COLO668 (cell line): ENCODE measurements at regions not wholly inside any gene's neighbourhood (a gene's known extent, or its start where the extent isn't known, plus 50 kb on each side); places are given as distances from the start of the nearest gene placed in this dataset.

ENCODE experiments used
- DNase-seq: peaks from one replicate; lab custom pipeline; 2025; ENCODE audit not compliant: unreplicated experiment; lab: John Stamatoyannopoulos, UW

DNA sequence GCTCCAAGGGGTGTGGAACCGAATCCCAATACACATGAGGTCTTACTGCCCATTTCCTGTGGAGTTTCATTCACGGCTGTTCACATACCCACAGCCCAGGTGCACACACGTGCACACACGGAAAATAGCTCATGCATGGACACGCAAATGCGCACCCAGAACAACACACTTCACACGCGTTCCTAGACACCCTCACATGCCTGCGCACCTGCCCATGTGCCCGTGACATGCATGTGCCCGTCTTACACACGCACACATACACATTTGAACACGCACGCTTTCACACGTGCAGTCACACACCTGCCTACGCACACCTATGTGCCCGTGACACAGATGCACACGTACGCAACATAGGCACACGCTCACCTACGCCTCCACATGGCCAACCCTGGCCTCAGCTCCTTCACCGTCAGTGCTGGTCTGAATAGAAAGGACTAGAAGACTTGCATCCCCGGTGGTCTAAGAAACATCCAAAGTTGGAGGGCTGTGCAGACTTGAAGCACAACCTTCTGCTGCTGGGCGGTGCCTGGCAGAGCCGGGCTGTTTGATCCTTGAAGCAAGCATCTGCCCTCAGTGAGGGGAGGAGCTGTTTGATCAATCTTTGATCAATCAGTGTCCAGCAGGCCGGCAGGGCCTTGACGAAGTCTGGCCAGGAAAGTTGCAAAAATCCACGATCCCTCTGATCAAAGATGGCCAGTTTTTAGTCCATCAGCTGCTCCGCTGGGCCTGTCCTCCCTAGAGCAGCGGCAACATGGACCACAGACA is 164.7 kb downstream of the OLFM1 start:
- DNase-seq: no peak

DNA sequence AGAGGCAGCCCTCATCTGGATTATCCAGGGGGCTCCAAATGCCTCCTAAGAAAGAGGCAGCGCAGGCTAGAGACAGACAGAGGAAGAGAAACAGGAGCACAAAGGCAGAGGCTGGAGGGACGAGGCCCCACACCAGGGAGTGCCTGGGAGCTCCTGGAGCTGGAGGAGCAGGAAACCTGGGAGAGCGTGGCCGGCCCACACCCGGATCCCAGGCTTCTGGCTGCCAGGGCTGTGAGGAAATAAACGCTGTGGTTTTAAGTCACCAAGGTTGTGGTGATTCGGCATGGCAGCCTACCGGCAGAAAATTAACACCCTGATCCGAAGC is 165.5 kb downstream of the OLFM1 start:
- no peak for DNase-seq

DNA sequence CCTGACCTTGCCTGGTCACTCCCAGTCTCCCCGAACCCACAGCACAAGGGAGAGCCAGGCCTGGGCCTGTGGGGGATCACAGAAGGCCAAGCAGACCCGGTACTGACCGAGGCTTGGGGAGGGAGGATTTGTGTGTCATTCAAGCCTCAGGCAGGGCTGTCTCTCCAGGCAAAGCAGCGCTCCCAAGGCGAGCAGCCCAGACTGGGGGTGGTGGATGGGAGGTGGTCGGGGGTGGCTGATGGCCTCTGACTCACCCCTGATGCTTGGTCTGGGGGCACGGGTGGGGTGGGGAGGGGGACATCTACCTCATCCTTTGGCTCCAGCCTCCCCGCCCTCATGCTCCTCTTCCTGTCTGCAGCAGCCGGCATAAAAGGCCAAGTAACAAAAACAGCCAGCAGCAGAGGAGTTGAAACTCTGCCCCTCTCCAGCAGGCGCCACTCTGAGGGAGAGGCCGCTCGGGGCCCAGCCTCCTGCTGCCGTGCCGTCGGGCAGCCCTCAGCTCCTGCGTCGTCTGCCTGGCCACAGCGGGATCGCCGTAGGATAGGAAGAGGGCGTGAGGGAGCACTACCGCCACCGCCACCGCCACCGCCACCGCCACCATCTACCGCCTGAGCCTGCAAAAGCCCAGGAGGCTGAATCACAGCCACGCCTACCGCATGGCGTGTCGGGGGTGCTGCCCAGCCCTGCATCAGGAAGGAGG is 166.0 kb downstream of the OLFM1 start:
- DNase-seq: no peak

DNA sequence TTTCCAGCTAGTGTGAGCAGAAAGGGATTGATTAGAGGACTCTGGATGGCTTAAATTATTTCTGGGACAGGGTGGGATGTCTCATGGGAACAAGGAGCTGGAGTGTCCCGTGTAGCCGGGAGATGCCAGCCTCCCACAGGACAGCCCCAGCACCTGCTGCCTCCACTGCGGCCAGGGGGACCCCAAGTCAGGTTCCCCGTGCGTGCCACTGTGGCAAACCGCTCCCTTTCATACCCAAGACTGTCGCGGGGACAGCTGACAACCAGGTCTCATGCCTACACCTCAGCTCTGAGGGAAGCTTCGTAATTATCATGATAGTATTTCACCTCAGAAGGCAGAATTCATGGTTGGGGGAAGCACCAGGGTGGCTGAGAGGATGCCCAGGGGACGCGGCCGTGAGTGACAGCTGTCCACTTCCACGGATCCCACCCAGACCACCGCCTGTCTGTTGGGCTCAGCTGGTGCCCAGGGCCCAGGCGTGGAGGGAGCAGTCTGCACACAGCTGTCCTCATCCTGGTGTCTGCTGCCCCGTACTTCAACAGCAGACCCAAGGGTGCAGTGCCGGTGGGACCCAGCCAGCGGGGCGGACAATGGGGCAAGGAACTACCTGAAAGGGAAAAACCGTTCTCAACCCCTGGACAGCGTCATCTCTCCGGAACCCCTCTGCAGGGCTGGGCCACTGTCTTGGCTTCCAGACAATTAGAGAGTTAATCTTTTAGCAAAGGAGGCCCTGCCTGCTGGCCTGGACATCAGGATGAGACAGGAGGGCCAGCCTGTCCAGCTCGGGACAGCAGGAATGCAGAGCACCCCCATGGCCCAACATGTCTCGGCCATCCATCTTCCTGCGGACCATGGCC is 166.9 kb downstream of the OLFM1 start:
- no peak for DNase-seq

DNA sequence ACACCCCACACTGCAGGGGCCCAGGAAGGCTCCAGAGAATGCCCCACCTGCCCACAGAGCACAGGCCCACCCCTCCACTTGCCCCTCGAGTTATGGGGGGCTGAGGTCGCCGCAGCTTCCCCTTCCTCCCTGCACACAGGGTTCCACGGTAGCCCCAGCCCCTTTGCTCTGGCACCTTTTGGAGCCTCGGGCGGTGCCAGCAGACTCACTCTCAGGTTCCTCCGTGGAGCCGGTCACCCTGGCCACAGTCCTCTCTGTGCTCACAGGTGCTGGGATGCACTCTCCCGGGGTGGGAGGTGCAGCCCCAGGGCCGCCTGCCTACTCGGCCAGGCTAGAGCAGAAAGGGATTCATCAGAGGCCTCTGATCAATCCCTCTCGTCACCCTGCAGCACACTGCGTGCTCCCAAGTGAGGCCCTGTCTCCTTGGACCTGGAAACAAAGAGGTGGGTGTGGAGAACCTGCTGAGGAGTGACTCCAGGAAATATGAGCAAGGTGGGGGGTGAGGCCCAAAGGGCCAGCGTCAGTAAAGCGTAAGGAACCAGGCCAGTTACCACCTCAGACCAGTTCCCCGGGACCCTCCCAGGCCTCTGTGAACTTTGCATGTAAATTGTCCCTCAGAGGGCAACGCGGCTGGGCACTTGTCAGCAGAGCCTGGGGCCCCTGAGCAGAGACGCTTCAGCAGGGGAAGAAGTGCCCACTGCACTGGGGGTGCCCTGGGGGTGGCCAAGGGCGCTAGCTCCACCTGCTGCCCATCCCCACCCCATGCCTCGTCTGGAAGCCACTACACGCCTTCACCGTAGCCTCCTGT is 167.8 kb downstream of the OLFM1 start:
- no peak for DNase-seq

DNA sequence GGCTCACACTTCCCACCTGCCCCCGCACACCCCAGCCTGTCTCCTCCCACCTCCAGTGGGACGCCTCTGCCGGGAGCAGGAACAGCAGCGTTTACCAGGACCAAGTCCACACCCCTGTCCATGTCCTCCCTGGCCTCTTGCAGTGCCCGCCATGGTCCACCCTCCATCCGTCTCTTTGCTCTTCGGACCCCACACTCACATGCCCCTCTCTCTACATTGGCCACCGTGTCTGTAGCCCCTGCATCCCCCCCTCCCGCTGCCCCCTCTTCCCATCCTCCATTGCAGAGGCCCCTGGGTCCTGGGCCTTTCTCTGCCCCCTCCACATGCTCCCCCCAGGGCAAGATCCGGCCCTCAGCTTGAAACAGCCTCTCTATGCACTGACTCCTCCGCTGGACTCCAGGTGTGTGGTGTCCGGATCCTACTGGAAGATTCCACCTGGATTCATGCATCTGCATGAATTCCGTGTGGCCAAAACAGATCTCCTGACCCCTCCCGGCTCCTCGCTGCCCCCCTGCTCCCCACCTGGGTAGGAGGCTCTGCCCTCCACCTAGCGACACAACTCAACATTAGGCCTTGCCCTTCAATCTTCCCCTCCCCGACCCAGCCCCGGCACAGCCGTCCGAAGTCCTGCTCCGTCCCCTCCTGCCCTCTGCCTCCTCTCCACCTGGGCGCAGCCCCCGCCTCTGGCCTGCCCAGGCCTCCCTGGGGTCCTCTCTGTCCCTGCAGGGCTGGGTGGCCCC is 168.5 kb downstream of the OLFM1 start:
- DNase-seq: no peak

DNA sequence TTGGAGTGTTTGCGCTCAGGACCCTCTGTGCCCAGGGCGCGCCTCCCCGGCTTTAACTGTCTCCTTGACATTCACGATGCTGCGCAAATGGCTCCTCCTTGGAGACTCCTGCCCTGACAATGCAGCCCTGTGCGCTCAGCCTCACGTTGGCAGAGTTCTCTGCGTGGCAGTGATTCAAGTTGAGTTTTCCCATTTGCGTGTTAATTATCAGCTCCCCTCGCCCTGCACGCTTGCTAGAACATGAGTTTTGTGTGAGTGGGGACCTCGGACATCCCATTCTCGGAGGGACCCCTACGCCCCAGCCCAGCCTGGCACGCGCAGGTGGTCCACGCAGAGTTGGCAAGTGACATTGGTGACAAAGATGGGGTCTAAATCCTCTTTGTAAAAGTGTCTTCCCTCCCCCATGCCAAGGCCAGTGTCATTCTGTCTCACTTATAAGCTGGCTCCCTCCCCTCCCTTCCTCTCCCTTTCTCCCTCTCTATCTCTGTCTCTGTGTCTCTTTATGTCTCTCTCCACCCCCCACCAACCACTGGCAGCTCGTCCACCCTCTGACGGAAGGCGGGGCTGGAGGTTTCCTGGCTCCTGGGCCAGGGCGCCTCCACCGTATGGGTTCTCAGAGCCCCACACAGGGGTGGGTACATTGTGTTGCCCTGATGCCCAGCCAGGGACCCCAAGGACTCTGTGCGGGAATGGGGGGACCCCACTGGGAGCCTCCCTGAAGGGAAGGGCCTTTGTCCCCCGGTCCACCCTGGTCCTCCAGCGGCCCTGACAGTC is 169.3 kb downstream of the OLFM1 start:
- no peak for DNase-seq

DNA sequence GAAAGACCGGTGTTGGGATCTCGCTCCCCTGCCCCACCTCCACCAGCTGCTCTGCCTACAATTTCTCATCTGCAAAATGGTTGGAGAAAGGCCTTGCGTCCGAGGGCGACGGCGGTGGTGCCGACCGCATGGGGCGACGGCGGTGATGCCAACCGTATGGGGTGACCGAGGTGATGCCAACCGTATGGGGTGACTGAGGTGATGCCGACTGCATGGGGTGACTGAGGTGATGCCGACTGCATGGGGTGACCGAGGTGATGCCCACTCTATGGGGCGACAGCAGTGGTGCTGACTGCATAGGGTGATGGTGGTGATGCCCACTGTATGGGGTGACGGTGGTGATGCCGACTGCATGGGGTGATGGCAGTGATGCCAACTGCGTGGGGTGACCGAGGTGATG is 171.0 kb downstream of the OLFM1 start:
- no peak for DNase-seq

DNA sequence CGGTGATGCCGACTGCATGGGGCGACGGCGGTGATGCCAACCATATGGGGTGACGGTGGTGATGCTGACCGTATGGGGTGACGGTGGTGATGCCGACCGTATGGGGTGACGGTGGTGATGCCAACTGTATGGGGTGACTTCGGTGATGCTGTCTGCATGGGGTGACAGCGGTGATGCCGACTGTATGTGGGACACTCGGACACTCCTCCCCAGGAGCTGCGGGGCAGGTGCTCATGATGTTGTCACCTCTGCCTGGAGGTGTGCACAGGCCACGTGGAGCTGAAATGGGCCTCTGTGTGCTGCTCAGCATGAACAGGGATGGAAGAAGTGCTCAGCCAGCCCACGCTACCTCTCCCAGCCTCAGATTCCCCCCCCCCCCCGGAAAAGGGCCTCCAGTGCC is 171.8 kb downstream of the OLFM1 start:
- no peak for DNase-seq

DNA sequence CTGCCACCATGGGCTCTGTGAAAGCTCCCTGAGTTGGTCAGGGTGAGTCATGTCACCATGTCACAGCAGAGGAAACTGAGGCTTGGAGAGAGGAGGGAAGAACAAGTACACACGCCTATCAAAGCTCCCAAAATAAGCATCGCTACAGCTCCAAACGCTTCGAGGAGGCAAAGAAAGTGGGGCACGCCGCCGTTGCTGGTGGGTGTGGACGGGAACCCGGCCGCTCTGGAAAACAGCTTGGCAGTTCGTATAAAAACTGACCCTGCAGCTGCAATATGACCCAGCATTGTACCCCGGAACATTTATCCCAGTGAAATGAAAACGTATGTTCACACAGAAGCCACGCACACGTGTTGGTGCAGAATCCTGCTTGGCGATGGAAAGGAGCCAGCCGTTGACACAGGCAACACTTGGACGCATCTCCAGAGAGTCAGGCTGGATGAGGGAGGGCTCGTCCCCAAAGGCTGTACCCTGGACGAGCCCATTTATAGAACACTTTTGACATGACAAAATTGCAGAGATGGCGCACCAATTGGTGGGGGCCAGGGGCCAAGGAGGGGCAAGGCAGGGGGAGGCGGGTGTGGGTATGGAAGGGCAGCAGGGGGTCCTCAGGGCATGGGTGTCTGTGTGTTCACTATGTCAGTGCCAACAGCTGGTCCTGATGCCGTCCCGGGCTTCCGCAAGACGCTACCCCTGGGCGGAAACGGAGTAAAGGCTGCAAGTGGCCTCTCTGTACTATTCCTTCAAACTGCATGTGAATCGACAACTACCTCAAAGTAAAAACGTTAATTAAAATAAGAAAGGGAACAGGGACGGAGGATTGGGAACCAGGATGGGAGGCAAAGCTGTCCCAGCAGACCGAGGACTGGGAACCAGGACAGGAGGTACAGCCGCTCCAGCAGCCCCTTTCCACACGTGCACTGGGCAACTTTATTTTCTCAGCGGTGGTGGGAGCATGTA is 173.0 kb downstream of the OLFM1 start:
- no peak for DNase-seq

DNA sequence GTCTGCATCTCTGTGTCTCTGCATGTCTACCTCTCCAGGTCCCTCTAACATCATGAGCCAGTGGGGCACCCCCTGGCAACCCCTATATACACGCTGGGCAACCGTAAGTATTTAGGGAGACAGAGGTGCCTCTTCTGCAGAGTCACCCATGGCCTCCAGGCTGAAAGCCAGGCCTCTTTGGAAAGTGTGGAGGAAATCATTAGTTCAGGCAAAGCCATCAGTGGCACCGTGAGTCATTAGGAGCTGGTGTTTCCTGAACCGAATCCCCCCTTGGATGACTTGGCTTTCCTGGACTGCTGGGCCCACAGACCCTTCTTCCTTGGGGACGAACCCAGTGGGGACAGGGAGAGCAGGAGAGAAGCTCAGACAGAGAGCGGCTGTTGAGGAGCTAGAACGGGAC is 174.8 kb downstream of the OLFM1 start:
- no peak for DNase-seq

DNA sequence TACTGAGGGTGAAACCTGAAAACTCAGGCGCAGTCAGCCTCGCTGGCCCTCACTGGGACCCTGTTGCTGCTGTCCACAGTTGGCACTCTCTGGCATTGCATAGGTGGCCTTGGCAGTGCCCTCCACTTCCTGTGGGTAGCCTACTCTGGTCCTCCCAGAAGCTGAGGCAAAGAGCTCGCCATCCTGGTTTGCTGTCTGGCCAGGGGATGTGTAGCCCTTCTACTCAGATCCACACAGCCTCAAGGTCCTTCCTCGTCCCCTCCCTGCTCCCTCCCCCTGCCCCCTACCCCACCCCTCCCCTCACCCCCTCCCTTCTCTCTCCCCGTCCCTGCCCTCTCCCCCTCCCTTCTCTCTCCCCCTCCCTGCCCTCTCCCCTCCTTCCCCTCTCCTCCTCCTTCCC is 176.0 kb downstream of the OLFM1 start:
- DNase-seq: no peak

DNA sequence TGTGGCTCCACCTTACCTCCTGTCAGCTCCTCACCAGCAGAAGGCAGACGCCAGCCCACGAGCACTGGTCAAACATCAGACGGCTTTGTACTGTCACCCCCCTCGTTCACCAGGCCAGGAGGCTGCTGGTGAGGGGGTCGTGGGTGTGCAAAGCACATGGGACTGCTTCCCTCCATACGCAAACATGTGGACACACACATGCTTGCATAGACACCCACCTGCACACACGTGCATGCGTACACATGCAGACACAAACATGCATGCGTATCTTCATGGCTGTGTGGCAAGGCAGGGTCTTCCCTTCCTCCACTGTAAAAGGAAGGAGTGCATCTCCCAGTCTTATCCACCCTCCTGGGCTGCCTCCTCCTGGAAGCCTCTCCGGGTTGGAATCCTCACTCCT is 178.5 kb downstream of the OLFM1 start:
- no peak for DNase-seq

DNA sequence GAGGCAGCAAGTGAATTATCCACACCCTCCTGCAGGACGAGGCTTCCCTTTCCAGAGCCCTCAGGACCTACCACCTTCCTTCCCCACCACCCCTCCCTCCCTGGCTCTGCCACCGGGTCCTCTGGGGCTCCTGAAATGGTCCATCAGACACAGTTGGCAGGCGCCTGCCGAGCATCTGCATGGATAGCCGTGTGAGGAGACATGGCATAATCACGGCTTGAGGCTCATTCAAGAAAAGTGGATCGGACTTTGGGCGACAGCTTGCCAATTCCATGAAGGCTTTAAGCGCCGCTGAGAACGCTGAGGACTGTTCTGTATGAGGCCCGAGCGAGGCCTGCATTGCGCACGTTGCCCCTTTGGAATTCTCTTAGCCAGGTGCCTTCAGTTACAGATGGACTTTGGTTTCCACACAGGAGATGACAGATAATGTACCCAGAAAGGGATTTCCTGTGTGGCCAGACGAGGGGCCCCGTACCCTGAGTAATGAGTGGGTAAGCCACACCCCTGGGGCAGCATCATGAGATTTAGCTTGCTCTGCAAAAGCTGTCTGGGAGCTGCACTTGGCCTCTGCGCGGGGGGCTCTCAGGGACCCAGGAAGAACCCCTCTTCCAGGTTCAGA is 179.8 kb downstream of the OLFM1 start:
- no peak for DNase-seq

DNA sequence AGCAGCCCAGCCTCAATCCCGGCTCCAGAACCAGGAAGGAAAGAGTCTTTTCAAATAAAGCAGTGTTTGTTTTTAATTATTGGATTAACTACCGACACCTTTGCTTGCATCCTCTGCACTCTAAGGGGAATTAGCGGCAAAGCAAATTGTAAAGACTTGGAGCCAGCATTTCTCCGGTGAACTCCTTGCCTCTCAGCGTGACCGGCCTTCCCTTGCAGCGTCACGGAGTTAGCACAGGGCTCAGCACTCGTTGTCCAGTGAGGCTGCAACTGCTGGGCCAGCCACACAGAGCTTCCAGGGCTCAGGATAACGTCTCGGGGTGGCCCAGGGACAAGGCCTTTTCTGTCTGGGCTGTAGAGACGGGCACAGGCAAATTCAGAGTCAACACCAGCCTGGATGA is 180.6 kb downstream of the OLFM1 start:
- no peak for DNase-seq

DNA sequence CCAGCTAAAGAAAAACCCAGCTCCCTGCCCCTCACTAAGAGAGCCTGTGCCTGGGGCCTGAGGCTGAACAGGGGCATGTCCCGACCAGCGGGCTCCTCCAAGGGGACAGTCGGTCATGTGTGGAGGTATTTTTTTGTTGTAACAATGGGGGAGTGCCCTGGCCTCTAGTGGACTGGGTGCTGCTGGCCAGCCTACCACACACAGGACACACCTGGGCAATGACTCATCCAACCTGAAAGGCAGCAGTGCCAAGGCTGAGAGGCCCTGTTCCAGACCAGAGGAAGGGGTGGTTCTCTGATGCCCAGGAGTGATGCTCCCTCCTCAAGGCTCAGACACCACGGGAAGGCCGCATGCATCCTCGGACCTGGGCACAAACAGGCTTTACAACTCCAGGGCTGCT is 181.5 kb downstream of the OLFM1 start:
- no peak for DNase-seq

DNA sequence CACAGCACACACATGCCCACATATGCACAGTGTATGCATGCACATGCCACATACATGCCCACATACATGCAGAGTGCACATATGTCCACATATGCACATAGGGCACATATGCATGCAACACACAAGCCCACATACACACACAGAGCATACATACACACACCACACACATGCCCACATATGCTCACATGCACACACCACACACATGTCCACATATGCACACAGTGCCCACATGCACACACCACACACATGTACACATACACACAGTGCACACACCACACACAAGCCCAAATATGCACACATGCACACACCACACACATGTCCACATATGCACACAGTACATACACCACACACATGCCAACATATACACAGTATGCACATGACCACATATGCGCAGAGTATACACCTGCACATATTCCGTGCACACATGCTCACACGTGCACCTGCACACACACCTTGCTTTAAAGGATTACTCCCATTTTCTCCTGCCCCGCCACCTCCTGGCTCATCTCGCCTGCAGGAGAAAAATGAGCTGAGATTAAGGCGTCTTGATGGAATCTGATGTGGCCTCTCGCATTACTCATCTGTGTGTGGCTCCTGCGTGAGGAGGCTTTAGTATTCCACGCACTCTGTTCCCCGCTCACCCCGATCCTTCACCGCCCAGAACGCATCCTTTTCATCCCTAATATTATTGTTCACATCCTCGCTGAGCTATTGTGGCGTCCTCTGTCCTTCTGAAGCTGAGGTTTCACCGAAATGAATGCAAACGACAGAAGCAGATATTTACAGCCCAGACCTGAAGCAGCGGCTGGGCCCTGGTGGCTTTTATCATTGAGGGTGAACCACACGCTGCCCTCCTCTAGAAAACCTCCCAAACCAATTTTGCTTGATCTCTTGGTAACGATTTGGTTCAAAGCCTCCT is 182.7 kb downstream of the OLFM1 start:
- DNase-seq: no peak
